ENCODE measurements at regions not wholly inside any gene's neighbourhood (a gene's known extent, or its start where the extent isn't known, plus 50 kb on each side); places are given as distances from the start of the nearest gene placed in this dataset.

- no peak for TF ChIP-seq CEBPZ (IDR thresholded peaks at IDR 0.05; ENCODE audit: borderline replicate concordance, low read depth, low read length)
- no peak for TF ChIP-seq ZNF165 (CRISPR knock-in tag; IDR thresholded peaks at IDR 0.05; ENCODE audit: borderline replicate concordance)
- TF ChIP-seq KDM5B (IDR thresholded peaks at IDR 0.05; ENCODE audit: insufficient replicate concordance, low read depth, low read length), result no peak
- TF ChIP-seq DACH1 (IDR thresholded peaks at IDR 0.05; ENCODE audit: partially characterized antibody), result no peak
- TF ChIP-seq ZNF407 (IDR thresholded peaks at IDR 0.05; ENCODE audit: low read depth), result no peak
- no peak for TF ChIP-seq WHSC1 (IDR thresholded peaks at IDR 0.05; ENCODE audit: low read length)
- TF ChIP-seq CBX5 (IDR thresholded peaks at IDR 0.05; ENCODE audit: borderline replicate concordance, low read depth), result no peak
- TF ChIP-seq CBFA2T3 (IDR thresholded peaks at IDR 0.05), result peak; percentile 97
- no peak for TF ChIP-seq CHD1 (IDR thresholded peaks at IDR 0.05; ENCODE audit: low read length)
- no peak for TF ChIP-seq SRF (CRISPR knock-in tag; IDR thresholded peaks at IDR 0.05)
- TF ChIP-seq FIP1L1 (IDR thresholded peaks at IDR 0.05; ENCODE audit: low read depth, low read length, poor library complexity, severe bottlenecking), result no peak
- peak in 1 of 3 experiments; percentile 61; a peak in 2 of 6 replicates for TF ChIP-seq ZBTB11 (CRISPR knock-in tag; IDR thresholded peaks at IDR 0.05)
Observed at GRCh38 chr7:112573302-112574039, 92.7 kb downstream of the LSMEM1 start (continued).
